ENCODE measurements at regions not wholly inside any gene's neighbourhood (a gene's known extent, or its start where the extent isn't known, plus 50 kb on each side); places are given as distances from the start of the nearest gene placed in this dataset.

GRCh38 chr2:219692521-219692920 is 65.1 kb downstream of the SLC4A3 start:
- DNase-seq (ENCODE audit: low read depth in 2 of 2) = no peak

- DNase-seq (ENCODE audit: low read depth in 2 of 2) = no peak
Observed at GRCh38 chr2:219695145-219695709, 67.8 kb downstream of the SLC4A3 start.

- no peak for DNase-seq (ENCODE audit: low read depth in 2 of 2)
Observed at GRCh38 chr2:219697811-219698747, 70.6 kb downstream of the SLC4A3 start.

GRCh38 chr2:219698748-219699439 is 71.5 kb downstream of the SLC4A3 start:
- no peak for DNase-seq (ENCODE audit: low read depth in 2 of 2)

GRCh38 chr2:219699440-219699821 is 72.0 kb downstream of the SLC4A3 start:
- DNase-seq (ENCODE audit: low read depth in 2 of 2) = no peak

- no peak for DNase-seq (ENCODE audit: low read depth in 2 of 2)
Observed at GRCh38 chr2:219701847-219702634, 74.6 kb downstream of the SLC4A3 start.

GRCh38 chr2:219702796-219703545 is 75.5 kb downstream of the SLC4A3 start:
- no peak for DNase-seq (ENCODE audit: low read depth in 2 of 2)

GRCh38 chr2:219704878-219705277 is 77.4 kb downstream of the SLC4A3 start:
- DNase-seq (ENCODE audit: low read depth in 2 of 2) = no peak

- no peak for DNase-seq (ENCODE audit: low read depth in 2 of 2)
Observed at GRCh38 chr2:219706823-219707281, 79.4 kb downstream of the SLC4A3 start.

GRCh38 chr2:219707496-219708285 is 80.3 kb downstream of the SLC4A3 start:
- DNase-seq (ENCODE audit: low read depth in 2 of 2) = no peak

GRCh38 chr2:219709331-219709761 is 81.9 kb downstream of the SLC4A3 start:
- no peak for DNase-seq (ENCODE audit: low read depth in 2 of 2)

- no peak for DNase-seq (ENCODE audit: low read depth in 2 of 2)
Observed at GRCh38 chr2:219713110-219713509, 85.7 kb downstream of the SLC4A3 start.

- DNase-seq (ENCODE audit: low read depth in 2 of 2) = no peak
Observed at GRCh38 chr2:219714681-219715400, 87.4 kb downstream of the SLC4A3 start.

GRCh38 chr2:219718066-219718465 is 90.6 kb downstream of the SLC4A3 start:
- DNase-seq (ENCODE audit: low read depth in 2 of 2) = no peak

- no peak for DNase-seq (ENCODE audit: low read depth in 2 of 2)
Observed at GRCh38 chr2:219719521-219719920, 92.1 kb downstream of the SLC4A3 start.

- DNase-seq (ENCODE audit: low read depth in 2 of 2) = no peak
Observed at GRCh38 chr2:219720956-219721355, 93.5 kb downstream of the SLC4A3 start.

- no peak for DNase-seq (ENCODE audit: low read depth in 2 of 2)
Observed at GRCh38 chr2:219722276-219722879, 94.9 kb downstream of the SLC4A3 start.

GRCh38 chr2:219723311-219723710 is 95.9 kb downstream of the SLC4A3 start:
- DNase-seq (ENCODE audit: low read depth in 2 of 2) = no peak

GRCh38 chr2:219724628-219725027 is 97.2 kb downstream of the SLC4A3 start:
- DNase-seq (ENCODE audit: low read depth in 2 of 2) = no peak
